Mammary epithelial cell (primary cell): ENCODE measurements at regions not wholly inside any gene's neighbourhood (a gene's known extent, or its start where the extent isn't known, plus 50 kb on each side); places are given as distances from the start of the nearest gene placed in this dataset.

Experiments
- CTCF ChIP-seq, 2 donors: IDR thresholded peaks in 1 of 2; conservative IDR thresholded peaks in 1 of 2; 2 replicates each; pipeline ENCODE4 v1.5.1; 2011 to 2012; ENCODE audit warnings: inconsistent platforms in 2 of 2, low read length in 2 of 2, mild to moderate bottlenecking in 2 of 2, control low read depth in 1 of 2, low read depth in 1 of 2; ENCODE audit not compliant: insufficient read depth in 1 of 2; ENCODE audit errors: extremely low read depth in 1 of 2
- EZH2 ChIP-seq: IDR thresholded peaks from 2 replicates; pipeline ENCODE4 v1.6.1; 2012; ENCODE audit warnings: low read length, inconsistent platforms, borderline replicate concordance

GRCh38 chr5:123785162-123786071, 273.4 kb downstream of the CSNK1G3 start:
- TF ChIP-seq CTCF (conservative IDR thresholded peaks at IDR 0.05 in 1 of 2, IDR thresholded peaks at IDR 0.05 in 1 of 2; ENCODE audit: extremely low read depth in 1 of 2, insufficient read depth in 1 of 2, low read depth in 1 of 2, low read length in 2 of 2): no peak
- TF ChIP-seq EZH2: no peak
